GM21825 (cell line): ENCODE measurements at regions not wholly inside any gene's neighbourhood (a gene's known extent, or its start where the extent isn't known, plus 50 kb on each side); places are given as distances from the start of the nearest gene placed in this dataset.
"Not testable (repeated sequence)": the region's sequence is repeated elsewhere in the genome, so short reads cannot be mapped to it uniquely, and the experiment has no call there.

Experiments
- ATAC-seq: cut with Tn5 transposase; IDR thresholded peaks from one replicate; pipeline ENCODE4 v1.9.1; 2021; ENCODE audit warnings: mild to moderate bottlenecking, moderate library complexity; ENCODE audit not compliant: unreplicated experiment

DNA sequence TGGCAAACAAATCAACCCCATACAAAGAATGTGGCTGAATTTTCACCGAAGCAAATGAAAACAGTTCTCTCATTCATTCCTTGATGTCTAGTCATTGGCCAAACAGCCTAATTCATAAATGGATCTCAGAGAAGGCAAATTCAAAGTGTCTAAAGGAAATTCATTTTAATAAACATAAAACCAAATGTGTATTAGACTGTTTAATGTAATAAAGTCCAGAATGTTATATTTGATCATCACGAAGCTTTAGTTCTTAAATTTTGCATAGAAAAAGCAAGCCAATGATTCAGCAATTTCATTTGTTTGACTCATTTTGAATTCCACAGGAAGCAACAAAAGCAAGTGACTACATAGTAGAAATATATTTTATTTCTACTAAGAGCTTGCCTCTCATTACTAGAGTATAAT lies 379.2 kb upstream of the ADAMTS5 start:
- no peak for ATAC-seq

DNA sequence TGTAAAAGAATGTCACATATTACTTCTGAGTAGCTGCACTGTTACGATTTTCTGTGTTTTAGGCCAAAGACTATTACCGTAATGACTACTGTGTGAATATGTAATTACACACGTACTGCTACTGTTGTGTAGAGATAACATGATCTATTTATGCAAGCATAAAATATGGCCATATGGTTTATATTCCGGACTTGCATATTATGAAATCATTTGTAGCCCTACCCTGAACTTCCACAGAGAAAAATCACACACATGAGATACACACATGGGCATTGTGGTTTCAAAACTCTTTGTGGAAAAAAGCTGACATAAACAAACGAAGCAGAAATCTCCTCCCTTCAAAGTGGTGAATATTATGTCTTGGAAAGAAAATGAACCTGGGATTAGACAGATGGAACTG lies 373.0 kb upstream of the ADAMTS5 start:
- no peak for ATAC-seq

DNA sequence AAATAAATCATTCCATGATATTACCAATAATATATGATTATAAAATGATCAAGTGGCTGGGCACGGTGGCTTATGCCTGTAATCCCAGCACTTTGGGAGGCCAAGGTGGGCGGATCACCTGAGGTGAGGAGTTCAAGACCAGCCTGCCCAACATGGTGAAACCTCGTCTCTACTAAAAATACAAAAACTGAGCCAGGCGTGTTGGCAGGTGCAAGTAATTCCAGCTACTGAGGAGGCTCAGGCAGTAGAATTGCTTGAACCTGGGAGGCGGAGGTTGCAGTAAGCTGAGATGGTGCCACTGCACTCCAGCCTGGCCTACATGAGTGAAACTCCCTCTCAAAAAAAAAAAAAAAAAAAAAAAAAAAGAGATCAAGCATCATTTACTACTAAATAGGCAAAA lies 371.1 kb upstream of the ADAMTS5 start:
- not testable (repeated sequence) for ATAC-seq

DNA sequence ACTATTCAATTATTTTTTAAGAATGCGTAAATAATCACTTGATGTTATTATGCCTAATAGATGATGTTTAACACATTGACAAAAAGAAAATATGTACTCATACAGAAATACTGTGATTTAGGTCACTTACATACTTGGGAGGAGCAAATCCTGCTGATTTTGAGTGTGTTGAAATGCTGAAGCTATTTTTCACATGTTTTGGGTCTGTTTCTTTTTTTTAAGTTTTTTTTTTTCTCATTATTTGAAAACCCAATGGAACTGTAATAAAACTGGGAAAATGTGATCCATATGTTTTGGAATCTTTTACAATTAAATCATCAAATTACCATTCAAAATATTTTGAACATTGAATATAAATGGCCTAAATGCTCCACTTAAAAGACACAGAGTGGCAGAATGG lies 366.2 kb upstream of the ADAMTS5 start:
- no peak for ATAC-seq

DNA sequence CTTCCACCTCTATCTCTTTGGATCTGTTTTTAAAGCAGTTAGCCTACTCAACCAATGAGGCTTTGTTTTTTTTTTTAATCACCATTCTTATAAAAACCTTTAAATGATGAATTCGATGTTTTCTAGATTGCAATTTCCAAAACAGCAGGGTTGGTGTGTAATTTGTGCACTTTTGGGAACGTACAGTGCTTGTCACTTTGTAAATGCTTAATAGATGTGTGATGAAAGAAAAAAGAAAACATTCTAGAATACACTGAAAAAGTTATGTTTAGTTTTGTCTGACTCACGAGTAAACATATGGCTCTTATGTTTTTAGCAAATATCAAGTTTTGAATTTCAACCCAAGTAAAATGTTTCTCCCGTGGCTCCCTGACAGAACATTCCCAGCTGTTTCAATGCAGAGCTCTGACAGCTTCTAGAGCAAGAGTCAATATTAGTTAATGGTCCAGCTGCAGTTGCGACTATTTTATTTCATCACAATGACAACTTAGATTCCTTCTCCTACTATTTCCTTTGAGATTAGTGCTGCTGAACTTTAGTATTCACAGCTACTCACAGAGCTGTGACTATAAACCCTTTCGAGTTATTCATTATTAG lies 362.5 kb upstream of the ADAMTS5 start:
- no peak for ATAC-seq

DNA sequence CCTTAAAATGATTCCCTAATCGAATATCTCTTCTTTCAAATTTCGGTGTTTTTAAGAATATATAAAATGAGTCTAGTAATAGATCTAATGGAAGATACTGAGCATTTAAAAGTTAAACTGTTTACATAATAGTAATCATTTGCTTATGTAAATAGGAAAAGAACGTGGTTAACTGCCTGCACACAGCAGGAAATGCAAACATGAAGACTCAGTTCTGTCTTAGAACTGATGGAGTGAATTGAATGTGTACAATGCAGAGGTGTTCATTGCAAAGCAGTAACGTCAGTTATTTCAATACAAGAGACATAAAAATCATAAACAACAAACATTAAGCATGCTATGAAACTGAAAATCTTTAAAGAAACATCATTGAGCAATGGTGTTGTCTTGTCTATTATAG lies 359.4 kb upstream of the ADAMTS5 start:
- ATAC-seq, result no peak

DNA sequence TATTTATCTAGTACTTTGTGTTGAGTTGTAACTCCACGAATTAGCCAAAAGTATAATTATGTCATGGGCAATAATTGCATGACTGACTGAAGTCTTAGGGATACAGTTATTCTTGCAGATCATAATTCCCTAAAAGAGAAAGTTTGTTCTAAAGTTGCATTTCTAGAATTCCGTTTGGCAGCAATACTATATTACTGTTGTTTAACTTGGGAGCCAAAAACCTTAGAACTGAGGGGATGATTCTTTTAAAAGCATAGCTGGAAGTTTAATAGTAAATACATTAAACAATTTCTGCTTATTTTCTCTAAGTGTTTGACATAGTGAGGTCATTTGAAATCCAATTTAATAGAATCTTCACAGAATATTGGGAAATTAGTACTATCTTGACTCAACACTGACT lies 356.4 kb upstream of the ADAMTS5 start:
- ATAC-seq, result no peak

DNA sequence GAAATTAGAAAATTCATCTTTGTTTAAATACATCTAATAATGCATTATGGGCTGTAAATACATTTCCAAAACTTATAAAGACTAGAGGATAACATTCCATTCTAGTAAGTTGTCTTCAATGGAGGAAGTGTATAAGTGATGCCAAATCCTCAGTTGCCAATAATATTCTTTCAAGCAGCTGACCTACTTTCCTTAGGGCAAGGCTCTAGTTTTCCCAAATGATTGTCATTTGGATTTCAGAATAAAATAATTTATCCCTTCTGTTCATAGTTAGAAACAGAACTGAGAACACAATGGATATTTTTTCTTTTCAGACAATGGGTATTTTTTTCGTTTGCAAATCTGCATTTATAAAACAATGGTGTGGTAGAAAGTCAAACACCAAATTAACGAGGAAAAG lies 354.9 kb upstream of the ADAMTS5 start:
- no peak for ATAC-seq

DNA sequence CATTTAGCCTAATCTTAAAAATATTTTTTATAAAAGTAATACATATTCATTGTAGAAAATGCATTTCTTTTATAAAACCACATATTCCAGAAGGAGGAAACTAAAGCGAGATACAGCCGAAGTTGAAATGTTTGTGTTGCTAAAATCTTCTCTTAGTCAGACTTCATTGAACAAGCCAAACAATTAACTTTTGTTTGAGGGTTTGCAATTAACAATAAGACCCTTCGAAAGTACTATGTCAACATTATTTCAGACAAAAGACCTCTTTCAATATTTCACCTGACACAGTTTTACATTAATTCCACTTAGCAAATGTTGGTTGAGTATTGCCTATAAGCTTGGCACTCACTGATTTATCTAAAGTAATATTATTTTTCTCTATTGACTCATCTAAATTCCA lies 354.0 kb upstream of the ADAMTS5 start:
- ATAC-seq, result no peak

DNA sequence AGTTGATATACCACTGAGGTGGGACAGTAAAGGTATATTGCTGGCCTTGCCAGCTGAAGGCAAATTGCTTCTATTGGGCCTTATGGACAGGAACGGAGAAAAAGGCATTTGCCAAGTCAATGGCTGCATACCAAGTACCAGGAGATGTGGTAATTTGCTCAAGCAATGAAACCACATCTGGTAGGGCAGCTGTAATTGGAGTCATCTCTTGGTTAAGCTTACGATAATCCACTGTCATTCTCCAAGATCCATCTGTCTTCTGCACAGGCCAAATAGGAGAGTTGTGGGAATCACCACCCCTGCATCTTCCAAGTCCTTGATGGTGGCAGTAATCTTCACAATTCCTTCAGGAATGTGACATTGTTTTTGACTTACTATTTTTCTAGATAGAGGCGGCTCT lies 350.7 kb upstream of the ADAMTS5 start:
- ATAC-seq, result not testable (repeated sequence)

DNA sequence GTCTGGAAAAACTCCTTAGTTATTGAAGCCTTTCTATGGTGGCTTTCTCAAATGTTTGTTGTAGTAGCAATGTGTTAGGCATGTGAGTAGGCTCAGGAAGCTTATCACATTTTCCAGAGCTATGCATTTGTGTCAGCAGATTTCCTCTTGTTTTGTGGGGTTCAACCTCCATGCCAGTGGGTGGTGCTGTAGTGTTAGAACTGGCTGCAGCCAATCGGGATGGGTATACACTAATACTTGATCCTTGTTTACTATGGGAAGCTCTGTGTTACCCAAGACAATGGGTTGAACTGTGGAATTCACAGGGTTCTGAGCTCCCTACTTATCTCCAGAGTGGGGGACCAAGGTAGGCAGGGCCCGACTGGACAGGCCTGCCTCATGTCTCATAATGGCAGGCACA lies 348.5 kb upstream of the ADAMTS5 start:
- no peak for ATAC-seq

DNA sequence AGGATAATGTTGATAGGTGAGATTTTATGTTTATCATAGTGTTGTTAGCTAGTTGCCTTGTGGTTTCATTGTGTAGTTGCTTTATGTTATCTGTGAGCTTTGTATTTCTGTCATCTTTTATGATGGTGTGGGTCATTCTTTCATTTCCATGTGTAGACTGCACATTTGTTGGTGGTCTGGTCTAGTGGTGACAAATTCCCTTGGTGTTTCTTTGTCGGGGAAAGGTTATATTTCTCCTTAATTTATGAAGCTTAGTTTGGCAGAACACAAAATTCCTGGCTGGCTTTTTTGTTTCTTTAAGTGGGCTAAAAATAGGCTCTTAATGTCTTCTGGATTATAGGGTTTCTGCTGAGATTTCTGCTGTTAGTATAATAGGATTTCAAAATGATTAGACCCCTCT lies 347.2 kb upstream of the ADAMTS5 start:
- ATAC-seq, result no peak

DNA sequence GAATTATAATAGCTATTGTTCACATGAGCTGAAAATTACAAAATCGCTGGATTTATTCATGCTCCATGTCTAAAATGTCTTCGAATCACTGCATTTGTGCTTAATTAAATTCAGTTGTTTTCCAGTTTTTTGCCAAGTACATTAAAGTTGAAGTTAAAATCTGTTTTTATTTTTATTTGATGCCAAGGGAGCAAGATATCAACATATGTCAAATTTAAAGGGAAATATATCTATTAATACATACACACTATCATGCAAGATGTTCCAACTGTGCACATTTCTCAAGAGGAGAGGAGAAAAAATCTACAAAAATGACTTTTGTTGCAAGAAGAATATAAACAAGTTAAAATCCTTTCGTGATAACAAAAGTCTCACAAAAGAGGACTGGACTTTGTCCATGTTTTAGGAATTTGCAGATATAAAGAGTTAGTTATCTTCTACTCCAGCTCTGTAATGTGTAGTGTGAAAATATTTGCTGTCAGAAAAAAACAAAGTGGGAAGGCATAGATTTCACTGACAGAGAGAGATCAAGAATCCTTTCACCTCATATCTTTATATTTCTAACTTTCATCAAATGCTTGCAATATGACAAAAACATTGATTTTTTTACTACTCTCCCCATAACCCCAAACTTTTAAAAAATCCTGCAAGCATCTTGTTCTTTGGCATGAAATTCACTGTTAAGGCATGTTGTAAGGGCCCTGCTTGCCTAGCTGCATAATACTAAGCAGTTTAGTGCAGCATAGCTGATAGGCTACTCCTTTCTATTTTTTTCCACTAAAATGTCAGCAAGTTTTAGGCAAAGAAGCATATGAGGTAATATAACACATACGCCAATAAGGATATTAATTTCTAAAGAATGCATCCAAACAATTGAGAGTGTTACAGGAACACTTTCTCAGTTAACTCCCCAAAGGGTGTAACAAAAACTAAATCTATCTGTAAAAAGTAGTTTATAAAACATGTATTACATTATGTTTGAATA lies 340.2 kb upstream of the ADAMTS5 start:
- no peak for ATAC-seq

DNA sequence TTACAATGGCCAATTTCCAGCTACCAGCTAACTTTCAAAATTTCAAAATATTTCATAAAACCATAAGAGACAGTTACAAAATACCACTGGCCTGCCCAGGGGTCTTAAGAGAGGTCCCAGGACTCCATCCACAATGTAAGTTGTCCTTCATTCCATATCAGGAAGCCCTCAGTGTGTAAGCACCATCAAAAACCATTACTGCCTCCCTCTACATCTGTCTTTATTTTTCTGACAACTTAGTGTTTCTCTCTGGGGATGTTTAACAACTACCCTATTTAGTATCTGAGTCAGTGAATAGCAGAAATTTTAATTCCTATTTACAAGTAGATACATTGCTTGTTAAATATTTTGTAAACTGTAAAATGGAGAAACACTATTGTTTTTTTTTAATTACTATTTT lies 339.3 kb upstream of the ADAMTS5 start:
- no peak for ATAC-seq

DNA sequence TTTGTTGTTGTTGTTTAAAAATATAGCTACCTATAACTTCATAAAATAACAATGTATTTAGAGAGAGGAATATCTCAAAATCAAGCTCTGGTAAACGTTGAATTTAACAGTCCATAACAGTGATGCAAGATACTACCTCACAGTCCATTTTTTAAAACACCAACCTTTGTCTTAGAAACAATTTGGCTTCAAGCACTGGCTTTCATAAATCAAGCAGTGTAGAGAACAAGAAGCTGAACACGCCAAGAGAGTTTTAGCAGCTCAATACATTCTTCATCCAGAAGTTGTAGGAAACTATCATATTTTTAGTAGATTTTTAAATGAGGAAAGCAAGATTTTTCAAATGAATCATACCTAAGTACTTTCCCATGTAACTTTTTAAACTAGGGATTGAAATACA lies 334.3 kb upstream of the ADAMTS5 start:
- no peak for ATAC-seq

DNA sequence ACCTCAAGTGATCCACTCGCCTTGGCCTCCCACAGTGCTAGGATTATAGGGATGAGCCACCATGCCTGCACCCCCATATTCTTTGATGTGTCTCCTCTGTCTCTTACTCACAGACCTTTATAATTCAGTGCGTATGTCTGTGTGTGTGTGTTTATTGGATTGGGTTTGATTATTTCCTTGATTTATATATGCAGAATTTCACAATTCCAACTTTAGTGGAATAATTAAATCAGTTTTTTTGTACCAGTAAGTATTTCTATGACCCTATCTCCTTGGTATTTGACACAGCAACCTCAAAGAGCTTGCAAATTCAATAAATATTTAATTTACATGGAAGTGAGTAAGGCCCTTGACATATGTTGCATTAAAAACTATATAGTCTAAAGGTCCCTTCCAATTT lies 333.9 kb upstream of the ADAMTS5 start:
- ATAC-seq, result no peak

DNA sequence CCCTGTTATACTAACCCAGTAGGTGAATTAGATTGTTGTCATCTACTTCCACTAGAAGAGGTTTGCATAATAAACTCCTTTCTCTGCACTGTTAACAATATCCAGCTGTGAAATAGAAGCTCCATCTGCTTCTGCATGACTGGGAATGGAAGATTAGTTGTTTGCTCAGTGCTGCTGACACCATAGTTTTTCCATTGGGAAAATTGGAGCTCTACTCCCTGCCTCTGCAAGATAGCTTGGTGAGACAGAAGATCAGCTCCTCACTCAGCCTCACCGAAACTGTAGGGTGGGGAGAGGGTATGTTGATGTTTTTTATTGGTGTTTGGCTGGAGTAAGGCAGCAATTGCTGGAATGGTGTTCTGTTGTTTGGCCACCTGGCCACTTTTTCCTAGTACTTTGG lies 331.6 kb upstream of the ADAMTS5 start:
- no peak for ATAC-seq

DNA sequence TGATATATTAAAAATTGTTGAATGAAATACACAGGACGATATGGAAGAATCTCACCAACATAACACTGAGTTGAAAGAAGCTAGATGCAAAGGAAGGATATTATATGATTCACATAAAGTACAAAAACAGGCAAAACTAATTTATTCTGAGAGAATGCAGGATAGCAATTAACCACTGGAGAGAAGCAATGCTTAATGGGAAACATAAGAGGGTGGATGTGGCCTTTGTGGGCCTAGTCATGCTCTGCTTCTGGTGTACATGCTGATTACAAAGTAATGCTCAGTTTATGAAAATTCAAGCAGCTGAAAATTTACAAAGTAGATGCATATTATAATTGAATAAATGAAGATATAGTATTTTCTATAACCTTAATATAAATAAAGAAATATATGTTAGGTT lies 326.4 kb upstream of the ADAMTS5 start:
- no peak for ATAC-seq

DNA sequence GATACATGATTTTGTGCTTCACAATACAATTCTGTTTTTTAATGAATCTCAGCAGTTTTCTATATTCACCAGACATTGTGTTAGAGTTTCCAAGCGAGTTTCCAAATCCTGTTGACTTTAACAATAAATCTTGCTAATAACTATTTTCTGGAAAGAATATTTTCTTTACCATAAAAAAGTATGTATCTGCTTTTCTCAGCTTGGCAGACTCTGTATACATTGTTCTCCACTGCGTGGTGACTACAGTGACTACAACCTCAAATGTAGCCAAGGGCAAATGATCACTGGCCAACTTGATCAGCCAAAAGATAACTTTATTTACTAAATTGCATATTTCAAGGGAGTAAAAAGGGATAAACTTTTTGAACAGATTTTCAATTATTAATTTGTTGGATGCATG lies 325.9 kb upstream of the ADAMTS5 start:
- no peak for ATAC-seq

DNA sequence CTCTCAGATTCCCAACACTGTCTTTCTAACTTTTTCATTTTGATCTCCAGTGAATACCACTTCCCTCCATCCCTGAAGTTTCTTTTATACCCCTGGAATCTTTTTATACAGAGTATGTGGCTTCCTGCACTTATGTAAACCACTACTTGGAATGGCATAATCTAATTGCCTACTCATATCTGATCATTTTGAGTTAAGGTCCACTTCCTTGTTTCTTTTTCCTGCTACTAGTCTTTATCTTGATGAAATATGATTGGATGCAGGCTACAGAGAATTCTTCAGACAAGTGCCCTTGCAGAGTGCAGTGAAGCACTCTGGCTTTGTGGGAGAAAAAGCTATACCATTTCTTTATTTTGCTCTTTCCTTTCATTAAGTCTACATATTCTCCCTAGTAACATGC lies 325.3 kb upstream of the ADAMTS5 start:
- no peak for ATAC-seq

DNA sequence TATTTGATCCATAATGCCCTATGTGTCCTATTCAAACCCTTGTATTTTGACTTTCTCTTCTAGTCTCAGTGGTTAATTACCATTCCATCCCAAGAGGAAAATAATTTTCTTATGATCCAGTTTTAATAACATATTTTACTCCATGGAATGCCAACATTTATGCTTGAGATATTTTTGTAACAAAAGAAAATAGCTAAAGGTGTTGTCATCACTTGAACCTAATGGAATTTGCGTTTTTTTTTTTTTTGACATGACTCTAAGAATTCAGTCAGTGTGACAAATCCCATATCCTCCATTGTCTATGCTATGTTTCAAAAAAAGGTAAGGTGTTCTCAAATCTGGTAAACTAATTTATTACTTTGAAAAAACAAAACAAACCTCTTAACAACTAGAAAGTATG lies 324.1 kb upstream of the ADAMTS5 start:
- ATAC-seq, result no peak

DNA sequence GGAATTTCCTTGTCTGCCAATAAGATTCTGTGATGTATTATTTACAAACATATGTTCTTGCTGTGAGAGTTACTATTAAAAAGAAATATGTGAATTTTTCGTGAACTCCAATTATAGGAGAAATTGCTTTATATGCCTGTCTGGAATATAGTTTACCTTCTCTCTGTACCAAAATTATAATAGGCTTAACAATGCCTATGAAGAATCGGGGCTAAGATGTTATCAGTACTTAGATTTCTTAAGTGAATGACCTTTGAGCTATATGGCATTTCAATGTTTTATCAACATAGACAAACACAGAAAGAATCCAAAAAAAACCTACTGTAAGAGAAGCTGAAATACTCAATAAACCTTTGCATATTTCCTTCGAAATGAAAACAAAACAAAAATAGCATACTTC lies 323.1 kb upstream of the ADAMTS5 start:
- ATAC-seq, result no peak

DNA sequence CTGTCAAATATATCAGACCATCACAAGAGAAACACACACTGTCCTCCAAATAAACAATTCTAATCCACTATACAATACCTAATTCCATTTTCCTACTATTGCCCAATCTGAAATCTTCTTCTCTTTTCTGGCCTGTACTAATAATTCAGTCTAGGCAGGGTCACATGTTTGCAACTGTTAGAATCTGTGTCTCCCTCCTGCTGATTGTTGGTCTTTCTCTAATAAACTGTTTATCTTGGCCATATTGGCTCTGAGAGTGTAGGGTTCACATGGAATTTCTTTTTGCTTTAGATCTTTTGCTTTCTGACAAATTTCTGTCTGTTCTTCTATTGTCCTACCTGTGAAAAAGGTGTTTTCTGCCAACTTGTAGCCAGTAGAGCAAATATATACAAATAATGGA lies 319.9 kb upstream of the ADAMTS5 start:
- no peak for ATAC-seq
